NCI-H446 treated with DMSO at 0.1 percent for 48 hours (cell line): ENCODE measurements at regions not wholly inside any gene's neighbourhood (a gene's known extent, or its start where the extent isn't known, plus 50 kb on each side); places are given as distances from the start of the nearest gene placed in this dataset.
"Not testable (repeated sequence)": the region's sequence is repeated elsewhere in the genome, so short reads cannot be mapped to it uniquely, and the experiment has no call there.

Experiments used
- DNase-seq: peaks from one replicate; lab custom pipeline; 2025; lab: John Stamatoyannopoulos, UW

DNA sequence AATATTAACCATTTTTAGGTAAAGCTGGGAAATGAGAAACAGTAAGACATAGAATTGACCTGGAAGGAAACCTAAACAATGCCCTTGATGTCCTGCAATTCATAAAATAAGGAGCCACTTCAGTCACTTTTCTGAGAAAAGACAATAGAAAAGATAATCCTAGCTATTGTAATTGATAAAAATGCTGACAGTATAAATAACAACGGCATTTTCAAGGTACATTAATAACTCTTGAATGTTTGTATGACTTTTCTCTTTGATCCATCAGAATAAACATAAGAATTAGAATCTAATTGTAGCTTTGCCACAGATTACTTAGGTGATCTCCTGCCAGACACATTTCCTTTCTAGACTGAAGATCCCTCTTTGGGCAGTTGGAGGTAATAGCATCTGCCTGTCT, 719.5 kb downstream of the SLC4A3 start:
- no peak for DNase-seq

DNA sequence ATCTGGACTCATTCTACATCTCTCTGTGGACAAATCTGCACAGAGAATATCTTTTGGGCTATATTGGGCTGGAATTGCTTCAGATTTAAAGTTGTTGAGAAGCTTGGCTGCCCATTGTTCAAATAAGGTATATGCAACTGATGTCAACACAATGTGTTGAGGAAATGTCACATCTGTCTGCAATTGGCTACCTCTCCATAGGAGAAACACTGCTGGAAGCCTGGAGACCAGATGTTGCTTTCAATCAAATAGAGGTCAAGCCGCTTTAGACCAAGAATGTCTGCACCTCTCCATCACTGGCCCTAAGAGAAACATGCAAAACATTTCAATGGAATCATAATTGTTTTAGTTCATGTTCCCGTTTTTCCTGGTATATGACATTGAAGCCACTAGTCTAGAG, 720.2 kb downstream of the SLC4A3 start:
- no peak for DNase-seq

GRCh38 chr2:220348206-220348605, 720.8 kb downstream of the SLC4A3 start:
- DNase-seq: no peak

DNA sequence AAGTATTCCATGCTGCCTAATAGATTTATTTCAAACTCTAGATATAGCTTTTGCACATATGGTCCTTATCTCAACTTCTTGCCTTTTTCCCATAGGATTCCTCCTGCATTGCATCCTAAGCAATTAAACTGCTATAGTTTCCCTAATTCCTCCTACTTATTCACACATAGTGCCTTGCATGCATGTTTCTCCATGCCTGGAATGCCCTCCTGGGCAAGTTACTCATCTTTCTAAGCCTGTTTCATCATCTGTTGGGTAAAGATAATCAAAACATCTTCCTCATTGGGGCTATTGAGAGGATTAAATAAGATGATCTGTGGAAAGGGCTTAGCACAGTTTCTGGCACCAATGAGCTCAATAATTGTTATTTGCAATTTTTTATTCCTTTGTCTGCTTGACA, 726.5 kb downstream of the SLC4A3 start:
- no peak for DNase-seq

DNA sequence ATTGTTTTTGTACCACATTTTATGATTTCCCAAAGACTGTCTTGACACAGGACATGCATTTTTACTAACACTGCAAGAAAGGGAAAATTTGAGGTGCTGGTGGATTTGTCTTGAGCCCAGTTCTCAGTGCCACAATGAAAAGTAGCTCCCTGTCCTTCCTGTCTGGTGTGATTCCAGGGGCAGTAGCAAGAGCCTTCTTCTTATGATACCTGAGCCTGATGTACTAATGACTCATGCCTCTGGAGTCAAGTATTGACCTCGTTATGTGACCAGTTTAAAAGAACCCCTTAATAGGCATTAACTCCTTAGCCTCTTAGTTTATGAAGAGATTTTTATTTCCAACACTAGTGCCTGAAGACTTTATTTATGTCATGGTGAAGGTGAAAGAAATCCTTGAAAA, 728.6 kb downstream of the SLC4A3 start:
- DNase-seq: no peak

DNA sequence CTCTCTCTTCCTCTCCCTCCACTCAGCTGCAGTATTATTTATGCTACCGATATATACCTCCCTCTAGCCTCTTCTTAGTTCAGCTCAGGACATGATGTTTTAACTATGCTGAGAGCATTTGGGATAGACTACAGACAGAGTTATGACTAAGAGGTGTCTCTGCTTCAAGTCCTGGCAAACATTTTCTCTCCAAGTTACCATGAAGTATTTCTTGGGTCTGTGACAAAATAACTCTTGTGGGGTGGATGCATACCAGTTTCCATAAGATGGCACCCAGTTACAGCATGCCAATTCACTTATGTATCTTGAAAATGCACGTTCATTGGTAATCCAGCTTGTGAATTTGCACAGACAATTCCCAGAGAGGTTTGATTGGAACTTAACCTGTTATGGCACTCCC, 737.6 kb downstream of the SLC4A3 start:
- no peak for DNase-seq

DNA sequence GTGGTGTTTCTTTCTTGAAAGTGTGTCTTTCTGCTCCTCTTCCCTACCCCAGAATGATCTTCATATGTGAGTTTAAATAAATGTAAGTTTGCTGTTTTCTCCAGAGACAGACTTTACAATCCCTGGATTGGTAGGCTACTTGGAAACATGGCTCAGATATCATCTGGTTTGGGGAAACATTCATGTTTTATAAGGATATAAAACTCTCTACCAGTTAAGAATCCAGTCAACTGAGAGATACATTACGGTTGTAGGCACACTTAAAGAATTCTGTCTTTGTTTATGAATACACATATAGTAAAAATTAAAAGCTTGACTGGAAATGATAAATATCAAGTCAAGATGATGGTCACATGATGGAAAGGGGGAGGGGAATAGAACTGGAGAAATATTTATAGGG, 739.3 kb downstream of the SLC4A3 start:
- DNase-seq: no peak

DNA sequence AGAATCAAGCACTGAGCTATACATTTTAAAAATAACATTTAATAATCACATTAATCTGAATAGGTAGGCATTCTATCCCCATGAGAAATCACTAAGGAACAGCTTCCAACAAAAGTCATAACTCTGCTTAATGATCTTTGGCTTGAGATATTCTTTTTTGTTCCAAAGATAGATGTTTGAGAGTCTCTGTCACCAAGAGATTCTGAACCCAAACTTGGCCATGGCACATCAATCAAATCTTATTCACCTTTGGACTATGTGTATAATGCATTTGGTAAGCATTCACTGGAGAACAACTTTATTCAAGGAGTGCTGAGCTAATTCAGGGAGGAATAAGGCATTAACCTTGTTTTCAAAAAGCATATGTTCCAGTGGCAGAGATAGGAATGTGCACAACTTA, 743.3 kb downstream of the SLC4A3 start:
- DNase-seq: no peak

GRCh38 chr2:220371211-220371610, 743.8 kb downstream of the SLC4A3 start:
- no peak for DNase-seq

- DNase-seq: no peak
Observed at GRCh38 chr2:220373878-220374277, 746.4 kb downstream of the SLC4A3 start.

DNA sequence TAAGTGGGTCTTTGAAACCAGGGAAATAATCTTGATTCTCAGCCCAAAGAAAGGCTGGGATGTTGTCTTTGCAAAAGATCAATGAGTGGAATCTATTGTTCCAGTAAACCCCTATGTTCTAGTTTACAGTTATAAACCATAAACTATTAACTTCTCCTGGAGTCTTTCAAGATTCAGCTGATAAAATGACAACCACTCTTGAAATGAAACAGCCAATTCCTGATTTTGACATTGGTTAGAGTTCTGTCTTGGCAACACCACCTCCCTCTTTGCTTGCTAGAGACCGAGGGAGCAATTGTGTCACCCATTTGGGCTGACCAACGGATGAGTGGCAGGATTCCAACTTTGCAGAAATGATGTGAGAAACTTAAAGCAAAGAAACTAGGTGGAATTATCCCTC, 746.9 kb downstream of the SLC4A3 start:
- DNase-seq: no peak

GRCh38 chr2:220377482-220378155, 750.2 kb downstream of the SLC4A3 start:
- no peak for DNase-seq

- not testable (repeated sequence) for DNase-seq
Observed at GRCh38 chr2:220387758-220388157, 760.3 kb downstream of the SLC4A3 start.

DNA sequence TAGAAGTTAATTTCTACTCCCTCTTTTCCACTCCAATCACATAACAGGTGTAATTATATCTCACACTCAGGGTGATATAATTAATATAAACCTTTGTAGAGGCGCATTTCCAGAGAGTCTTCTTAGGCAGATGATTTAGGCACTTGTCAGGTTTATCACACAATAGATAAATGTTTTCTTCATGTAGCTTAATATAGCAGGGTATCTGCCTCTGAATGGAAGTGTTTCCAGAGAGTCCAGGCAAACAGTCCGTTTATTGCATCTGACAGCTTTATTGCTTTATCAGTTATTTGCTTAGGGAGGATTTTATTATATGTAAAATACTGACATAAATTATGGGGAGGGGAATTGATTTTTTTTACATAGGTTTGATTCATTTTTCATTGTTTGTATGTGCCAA, 766.3 kb downstream of the SLC4A3 start:
- DNase-seq: no peak

DNA sequence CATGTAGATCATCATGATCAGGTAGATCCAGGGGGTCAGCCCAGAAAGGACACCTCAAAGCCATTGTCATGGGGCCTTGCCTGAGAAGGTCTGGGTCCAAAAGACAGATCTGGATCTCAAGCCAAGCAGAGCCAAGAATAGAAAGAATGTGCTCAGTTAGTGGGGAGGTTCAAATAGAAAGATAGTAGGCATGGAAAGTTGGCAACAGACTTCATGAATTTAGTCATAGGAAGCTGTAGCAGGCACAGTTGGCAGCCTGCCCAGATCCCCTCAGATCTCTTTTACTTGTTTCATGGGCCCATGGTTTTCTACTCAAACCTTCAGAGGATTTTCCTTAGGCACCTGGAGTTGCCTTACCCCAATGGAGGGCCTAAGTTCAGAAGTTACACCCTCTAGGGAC, 767.0 kb downstream of the SLC4A3 start:
- peak; percentile 81 for DNase-seq

- DNase-seq: no peak
Observed at GRCh38 chr2:220396287-220396686, 768.9 kb downstream of the SLC4A3 start.

GRCh38 chr2:220410296-220410695, 782.9 kb downstream of the SLC4A3 start:
- no peak for DNase-seq

DNA sequence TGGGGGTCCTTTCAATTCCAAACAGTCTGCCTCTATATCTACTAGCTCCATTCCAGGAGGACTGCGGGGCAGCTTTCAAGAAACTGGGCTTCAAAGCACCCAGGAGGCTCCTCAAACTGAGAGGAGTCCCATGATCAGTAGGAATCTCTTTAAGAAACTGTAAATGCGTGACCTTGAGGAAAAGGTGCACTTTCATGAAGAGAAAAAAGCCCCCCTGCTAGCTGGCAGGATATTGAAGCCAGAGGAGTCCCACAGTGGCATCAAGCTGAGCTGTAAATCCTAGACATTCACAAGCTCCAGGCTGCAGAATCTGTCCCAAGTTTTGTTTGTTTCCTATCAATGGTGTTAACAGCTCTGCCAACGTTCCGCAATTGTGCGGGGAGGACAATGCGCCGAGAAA, 790.1 kb downstream of the SLC4A3 start:
- DNase-seq: no peak

DNA sequence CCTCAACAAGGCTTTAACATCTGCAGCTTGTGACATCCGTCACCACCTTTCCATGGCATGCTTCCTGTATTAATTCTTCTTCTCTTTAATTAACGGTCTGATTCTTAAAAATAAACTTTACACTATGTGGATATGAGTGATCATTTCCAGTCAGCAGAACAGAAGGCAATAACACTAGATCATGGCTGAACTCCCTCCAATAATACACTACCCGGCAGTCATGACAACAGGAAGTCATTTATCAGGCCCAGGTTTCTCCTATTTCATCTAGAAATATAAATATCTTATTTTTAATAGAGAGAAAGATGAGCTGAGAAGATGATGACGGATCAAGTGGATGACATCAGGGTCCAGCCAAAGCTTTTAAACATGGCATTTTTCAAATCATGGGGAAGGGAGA, 792.2 kb downstream of the SLC4A3 start:
- no peak for DNase-seq

- no peak for DNase-seq
Observed at GRCh38 chr2:220420820-220421219, 793.4 kb downstream of the SLC4A3 start.

DNA sequence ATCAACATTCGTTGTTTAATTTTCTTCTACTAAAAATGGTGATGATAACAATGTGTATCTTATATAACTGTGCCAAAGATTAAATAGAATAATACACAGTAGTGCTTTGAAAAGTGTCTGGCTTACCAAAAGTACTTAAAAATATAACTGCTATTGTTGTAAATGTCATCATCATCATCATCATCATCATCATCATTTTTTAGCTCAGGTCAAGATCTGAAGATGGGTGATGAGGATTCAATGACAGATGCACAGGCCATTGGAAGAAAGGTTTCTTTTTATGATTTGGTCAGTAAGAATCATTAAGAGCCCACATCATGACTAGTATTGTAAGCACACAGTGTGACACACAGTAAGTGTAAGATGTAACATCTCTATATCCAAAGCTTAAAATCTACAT, 795.2 kb downstream of the SLC4A3 start:
- DNase-seq: no peak

GRCh38 chr2:220424561-220424960, 797.1 kb downstream of the SLC4A3 start:
- no peak for DNase-seq

GRCh38 chr2:220432645-220433044, 805.2 kb downstream of the SLC4A3 start:
- DNase-seq: no peak

DNA sequence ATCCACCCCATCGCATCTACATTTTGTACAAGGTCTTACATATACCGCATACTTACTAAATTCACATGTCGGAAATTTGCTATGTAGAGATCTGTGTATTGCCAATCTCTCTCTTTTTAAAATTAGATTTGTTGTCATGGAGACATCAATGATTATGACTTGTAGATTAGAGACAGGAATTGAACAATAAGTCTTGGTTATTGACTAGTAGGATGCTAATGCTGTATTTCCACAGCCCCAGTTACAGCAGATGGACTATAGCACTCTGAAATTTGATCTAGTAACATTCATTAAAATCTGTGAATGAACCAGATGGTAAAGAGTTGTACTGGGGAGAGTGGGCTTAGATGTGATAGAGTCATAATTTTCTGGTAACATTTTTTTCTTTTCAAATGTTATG, 805.7 kb downstream of the SLC4A3 start:
- peak; percentile 39 for DNase-seq

- DNase-seq: no peak
Observed at GRCh38 chr2:220434385-220434784, 807.0 kb downstream of the SLC4A3 start.
